ENCODE measurements at regions not wholly inside any gene's neighbourhood (a gene's known extent, or its start where the extent isn't known, plus 50 kb on each side); places are given as distances from the start of the nearest gene placed in this dataset.

- TF ChIP-seq CTCF (conservative IDR thresholded peaks at IDR 0.05; ENCODE audit: low read length) (no peak), EZH2phosphoT487 (IDR thresholded peaks at IDR 0.05; ENCODE audit: borderline replicate concordance) (no peak)
These were observed 288.0 kb downstream of the FGFR2 start for GRCh38 chr10:121310151-121310711.
